HG02938 (cell line): ENCODE measurements at regions not wholly inside any gene's neighbourhood (a gene's known extent, or its start where the extent isn't known, plus 50 kb on each side); places are given as distances from the start of the nearest gene placed in this dataset.
A peak's percentile ranks its signal among the peaks of the same experiment; 100 is the strongest.

Source experiments
- ATAC-seq: cut with Tn5 transposase; IDR thresholded peaks from one replicate; pipeline ENCODE4 v1.9.1; 2021; ENCODE audit warnings: mild to moderate bottlenecking, moderate library complexity; ENCODE audit not compliant: unreplicated experiment

DNA sequence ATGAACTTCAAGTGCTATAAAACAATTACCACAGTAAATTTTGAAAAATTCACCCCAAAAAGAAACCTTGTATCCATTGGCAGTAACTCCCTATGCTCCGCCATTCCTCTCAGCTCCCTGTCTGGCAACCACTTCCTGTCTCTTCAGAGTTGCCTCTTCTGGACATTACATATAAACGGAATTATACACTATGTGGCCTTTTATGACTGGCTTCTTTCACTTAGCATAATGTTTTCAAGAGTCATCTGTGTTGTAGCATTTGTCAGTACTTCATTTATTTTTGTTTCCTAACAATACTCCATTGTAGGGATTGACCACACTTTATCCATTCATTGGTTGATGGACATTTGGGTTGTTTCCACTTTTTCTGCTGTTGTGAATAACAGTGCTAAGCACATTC, 50.1 kb downstream of the CEP43 start:
- no peak for ATAC-seq

DNA sequence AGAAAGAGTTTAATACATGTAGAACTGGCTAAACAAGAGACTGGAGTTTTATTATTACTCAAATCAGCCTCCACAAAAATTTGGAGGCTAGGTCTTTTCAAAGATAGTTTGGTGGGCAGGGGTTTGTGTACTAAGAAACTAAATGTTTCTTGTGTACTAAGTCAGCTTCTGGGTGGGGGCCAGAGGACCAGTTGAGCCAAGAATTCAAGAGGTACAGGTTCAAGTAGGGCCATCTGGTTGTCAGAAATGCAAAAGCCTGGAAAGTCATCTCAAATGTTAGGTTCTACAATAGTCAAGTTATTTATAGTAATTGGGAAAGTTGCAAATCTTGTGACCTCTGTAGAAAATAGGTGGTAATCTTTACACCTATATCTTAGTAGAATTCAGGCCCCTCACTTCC, 51.7 kb downstream of the CEP43 start:
- no peak for ATAC-seq

DNA sequence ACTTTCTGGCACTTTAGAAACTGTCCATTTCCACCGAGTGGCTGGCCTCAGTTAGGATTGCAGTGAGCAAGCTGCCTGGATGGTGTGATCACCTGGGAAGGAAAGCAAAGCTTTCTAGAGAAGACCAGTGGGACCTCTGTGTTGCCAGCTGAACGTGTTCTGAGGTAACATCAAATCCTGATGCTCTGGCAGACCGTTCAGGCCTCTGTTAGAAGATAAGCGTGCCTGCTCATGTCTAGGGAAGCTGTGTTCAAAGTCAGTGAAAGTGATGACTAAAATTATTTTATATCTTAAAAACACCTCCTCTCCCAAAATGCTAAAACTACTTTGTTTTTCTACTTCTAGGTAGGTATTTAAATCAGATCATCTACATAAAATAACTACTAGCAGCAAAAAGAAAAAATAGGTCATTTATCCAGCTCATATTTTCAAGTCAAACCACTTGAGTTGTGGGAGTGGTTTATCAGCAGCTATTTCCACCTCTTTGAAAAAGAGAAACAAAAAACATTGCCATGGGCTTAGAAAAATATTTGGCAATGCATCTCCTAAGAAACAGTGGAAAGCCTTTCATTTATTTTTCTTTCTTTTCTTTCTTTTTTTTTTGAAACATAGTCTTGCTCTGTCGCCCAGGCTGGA, 54.8 kb downstream of the CEP43 start:
- ATAC-seq, result no peak

DNA sequence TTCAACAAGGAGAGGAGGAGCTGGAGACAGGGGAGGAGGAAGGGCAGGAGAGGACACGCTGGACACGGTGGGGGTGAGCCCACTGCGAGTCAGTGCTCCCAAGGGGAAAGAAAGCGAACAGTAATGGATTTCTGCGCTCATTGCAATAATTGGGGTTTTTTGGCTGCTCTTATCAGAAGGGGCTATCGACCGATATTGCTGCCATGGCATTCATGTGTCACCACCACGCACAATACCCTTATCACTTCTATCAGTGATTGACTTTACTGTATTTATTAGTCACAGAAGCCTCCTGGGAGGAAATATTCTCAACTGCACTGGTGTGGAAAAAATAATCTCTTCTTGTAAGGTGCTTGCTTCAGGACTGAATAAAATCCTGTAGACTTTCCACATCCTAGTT, 55.8 kb downstream of the CEP43 start:
- no peak for ATAC-seq

DNA sequence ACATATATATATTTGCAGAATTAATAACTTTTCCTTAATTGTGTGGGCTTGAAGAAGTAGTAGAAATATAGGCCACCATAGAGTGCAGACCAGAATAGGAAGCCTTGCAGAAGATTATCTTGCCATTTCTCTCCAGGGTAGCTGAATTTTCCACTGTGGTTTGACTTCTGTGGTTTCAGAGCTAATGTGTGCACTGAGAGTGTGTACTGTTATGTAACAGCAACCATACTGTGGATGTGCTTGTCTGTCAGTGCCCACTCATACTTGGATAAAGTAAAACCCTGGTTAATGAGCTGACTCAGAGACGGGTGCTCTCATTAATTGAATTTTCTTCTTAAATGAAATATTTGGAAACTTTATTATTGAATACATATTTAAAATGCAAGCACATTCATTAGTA, 57.2 kb downstream of the CEP43 start:
- peak; percentile 96 for ATAC-seq

DNA sequence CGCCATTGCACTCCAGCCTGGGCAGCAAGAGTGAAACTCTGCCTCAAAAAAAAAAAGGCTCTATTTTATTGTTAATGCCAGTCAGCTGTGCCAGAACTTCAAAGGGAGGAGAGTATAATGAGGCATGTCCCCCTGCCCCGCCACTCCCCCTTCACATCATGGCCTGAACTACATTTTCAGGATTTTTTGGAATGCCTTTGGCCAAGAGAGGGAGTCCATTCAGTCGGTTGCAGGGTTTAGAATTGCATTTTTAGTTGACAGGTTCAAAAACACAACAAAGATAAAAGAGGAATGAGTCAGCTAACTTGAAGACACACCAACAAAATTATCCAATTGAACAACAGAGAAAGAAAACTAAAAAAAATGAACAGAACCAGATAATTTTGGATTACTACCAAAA, 59.1 kb downstream of the CEP43 start:
- no peak for ATAC-seq
